AG10803 (cell line): ENCODE measurements at regions not wholly inside any gene's neighbourhood (a gene's known extent, or its start where the extent isn't known, plus 50 kb on each side); places are given as distances from the start of the nearest gene placed in this dataset.

Source experiments
- DNase-seq: peaks from one replicate; pipeline ENCODE4 v3.0.0; 2010; ENCODE audit warnings: low read depth
- H3K4me3 ChIP-seq: 2 replicates; pipeline ENCODE4 v1.5.1; 2011; ENCODE audit warnings: mild to moderate bottlenecking, low read length, control low read depth
- CTCF ChIP-seq: conservative IDR thresholded peaks from 2 replicates; pipeline ENCODE4 v1.5.1; 2011; ENCODE audit warnings: mild to moderate bottlenecking, low read length, control low read depth, inconsistent platforms

- DNase-seq: no peak
Measured at GRCh38 chr19:5397804-5398692, 57.2 kb upstream of the ZNRF4 start.

GRCh38 chr19:5398693-5399057, 56.5 kb upstream of the ZNRF4 start:
- no peak for TF ChIP-seq CTCF
- DNase-seq: no peak
- no peak overlapping the region for H3K4me3 ChIP-seq

More at GRCh38 chr19:5397804-5398692, 57.2 kb upstream of the ZNRF4 start:
- H3K4me3 ChIP-seq: no peak overlapping the region
- TF ChIP-seq CTCF: no peak

GRCh38 chr19:5403968-5404640, 51.1 kb upstream of the ZNRF4 start:
- TF ChIP-seq CTCF: no peak
- peak; percentile 78 for DNase-seq
- H3K4me3 ChIP-seq: no peak overlapping the region
